GM12878 (cell line): ENCODE measurements at regions not wholly inside any gene's neighbourhood (a gene's known extent, or its start where the extent isn't known, plus 50 kb on each side); places are given as distances from the start of the nearest gene placed in this dataset.
"Not testable (repeated sequence)": the region's sequence is repeated elsewhere in the genome, so short reads cannot be mapped to it uniquely, and the experiment has no call there.

Source experiments
- ATAC-seq: fragments of 200-7000 bp; cut with Tn5 transposase; 3 replicates; pipeline ENCODE4 v1.9.1; 2020; ENCODE audit warnings: mild to moderate bottlenecking, moderate library complexity
- BruUV-seq: library from RNA; stranded (reverse); fragments of 400-500 nt; replicated peaks from 2 replicates; lab custom pipeline; 2021; lab: Mats Ljungman, UMichigan
- CTCF ChIA-PET: fragments of 300-600 bp; sonication (Branson Sonifier 250); formaldehyde crosslinking; extraction: SDS; loops from one replicate; lab custom pipeline; 2021; ENCODE audit warnings: inconsistent platforms; lab: Yijun Ruan, JAX
- POLR2A ChIA-PET: fragments of 350-600 bp; formaldehyde crosslinking; extraction: SDS; loops from one replicate; lab custom pipeline; 2021; ENCODE audit warnings: inconsistent platforms; lab: Charles Lee
- RAD21 ChIA-PET: fragments of 300-600 bp; sonication (Branson Sonifier 250); formaldehyde crosslinking; loops from one replicate; lab custom pipeline; 2023; ENCODE audit warnings: antibody characterized with exemption; ENCODE audit not compliant: unreplicated experiment; lab: Charles Lee
- SMC1A ChIA-PET: fragments of 300-600 bp; sonication (Branson Sonifier 250); formaldehyde crosslinking; loops from one replicate; lab custom pipeline; 2023; ENCODE audit not compliant: unreplicated experiment, uncharacterized antibody; lab: Charles Lee
- DNase-seq: peaks from one replicate; pipeline ENCODE4 v3.0.0-alpha.2; 2011; ENCODE audit warnings: low read depth, low spot score
- FAIRE-seq: peaks from 3 replicates; lab custom pipeline; 2011; peaks lifted over from hg19 to GRCh38; lab: Jason Lieb, UNC
- H2AFZ ChIP-seq: 2 replicates; pipeline ENCODE4 v1.6.0; 2011; ENCODE audit warnings: low read depth, low read length, control low read depth; ENCODE audit not compliant: control insufficient read depth
- H3K27ac ChIP-seq: 2 replicates; pipeline ENCODE4 v1.5.1; 2011; ENCODE audit warnings: control low read depth; ENCODE audit not compliant: control insufficient read depth, insufficient read depth
- H3K27me3 ChIP-seq, 2 experiments: replicated peaks in 1 of 2; 2 replicates each; pipeline versions ENCODE4 v1.6.0 to v1.6.1; 2011; ENCODE audit warnings: low read length in 1 of 2; ENCODE audit not compliant: control insufficient read depth in 2 of 2, insufficient read depth in 2 of 2
- H3K36me3 ChIP-seq, 2 experiments: 2 replicates each; pipeline ENCODE4 v1.5.1; 2011; ENCODE audit warnings: low read length in 1 of 2; ENCODE audit not compliant: control insufficient read depth in 2 of 2, insufficient read depth in 2 of 2
- H3K4me1 ChIP-seq: 2 replicates; pipeline ENCODE4 v1.6.1; 2011; ENCODE audit warnings: mild to moderate bottlenecking, low read length, moderate library complexity, mixed read lengths; ENCODE audit not compliant: control insufficient read depth, insufficient read depth
- H3K4me2 ChIP-seq: 2 replicates; pipeline ENCODE4 v1.6.0; 2011; ENCODE audit warnings: control low read depth; ENCODE audit not compliant: control insufficient read depth, insufficient read depth
- H3K4me3 ChIP-seq: fragments of 200-600 bp; sonication (generic); 2 replicates; pipeline ENCODE4 v1.5.1; 2016
- H3K79me2 ChIP-seq: 2 replicates; pipeline ENCODE4 v1.6.0; 2011; ENCODE audit warnings: low read length; ENCODE audit not compliant: control insufficient read depth, insufficient read depth
- H3K9ac ChIP-seq: 2 replicates; pipeline ENCODE4 v1.8.0; 2011; ENCODE audit warnings: low read length, control low read depth, mixed read lengths; ENCODE audit not compliant: control insufficient read depth, insufficient read depth
- H3K9me3 ChIP-seq: replicated peaks from 3 replicates; pipeline ENCODE4 v1.5.1; 2011; ENCODE audit warnings: mild to moderate bottlenecking, low read length; ENCODE audit not compliant: control insufficient read depth, insufficient read depth
- H4K20me1 ChIP-seq: 2 replicates; pipeline ENCODE4 v1.6.0; 2011; ENCODE audit not compliant: control insufficient read depth, insufficient read depth
- WGBS: methylation state at CpG from one replicate; pipeline ENCODE4 v1.1.6; 2016; ENCODE audit warnings: low lambda C conversion rate; ENCODE audit not compliant: insufficient replicate concordance, insufficient coverage; ENCODE audit errors: missing lambda C conversion rate; 5-methylcytosine and 5-hydroxymethylcytosine counted together
- in situ Hi-C: fragments of 300-500 bp; cut with MboI; formaldehyde crosslinking; loops from 9 replicates; pipeline ENCODE4 v1.14.3; 2018; ENCODE audit warnings: mixed read lengths
- intact Hi-C: fragments of 100-400 bp; cut with micrococcal nuclease; formaldehyde crosslinking; loops from one replicate; pipeline ENCODE4 v1.14.2; 2022; ENCODE audit not compliant: unreplicated experiment

DNA sequence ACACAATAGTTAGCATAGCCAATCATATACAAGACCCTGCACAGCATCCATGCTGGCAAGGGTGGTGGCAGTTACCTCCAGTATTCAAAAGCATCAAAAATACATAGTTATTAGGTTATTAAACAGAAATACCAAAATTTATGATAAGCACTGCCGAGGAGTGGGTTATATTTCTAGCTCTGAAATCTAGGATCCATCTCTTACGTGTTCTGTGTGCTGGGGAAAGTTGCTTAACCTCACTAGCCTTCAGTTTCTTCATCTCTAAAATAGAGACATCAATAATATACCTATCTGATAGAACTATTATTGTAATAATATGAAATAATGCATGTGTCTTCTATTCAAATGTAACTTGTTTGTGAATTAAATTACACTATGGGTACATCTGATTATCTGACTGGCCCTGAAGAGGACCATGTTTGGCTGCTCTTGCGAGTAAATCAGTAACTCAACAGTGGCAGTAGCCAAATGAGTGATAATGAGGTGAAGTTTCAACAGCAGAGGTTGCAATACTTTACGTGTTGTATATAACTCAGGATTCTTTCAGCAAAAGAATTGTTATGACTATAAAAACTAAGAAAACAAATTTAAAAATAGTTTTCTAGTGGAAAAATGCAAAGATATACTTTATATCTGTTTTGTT lies 93.5 kb upstream of the RGPD2 start:
- H3K9me3 ChIP-seq, ATAC-seq, H3K4me1 ChIP-seq, CTCF ChIA-PET, H3K9ac ChIP-seq, SMC1A ChIA-PET, FAIRE-seq, H2AFZ ChIP-seq, DNase-seq, H4K20me1 ChIP-seq, in situ Hi-C loops, intact Hi-C loops, H3K4me3 ChIP-seq, H3K79me2 ChIP-seq, H3K27me3 ChIP-seq, RAD21 ChIA-PET, H3K36me3 ChIP-seq, H3K27ac ChIP-seq, H3K4me2 ChIP-seq, BruUV-seq, POLR2A ChIA-PET: not testable (repeated sequence)
- WGBS: 10% methylated on average over 4 of the region's 4 CpGs

DNA sequence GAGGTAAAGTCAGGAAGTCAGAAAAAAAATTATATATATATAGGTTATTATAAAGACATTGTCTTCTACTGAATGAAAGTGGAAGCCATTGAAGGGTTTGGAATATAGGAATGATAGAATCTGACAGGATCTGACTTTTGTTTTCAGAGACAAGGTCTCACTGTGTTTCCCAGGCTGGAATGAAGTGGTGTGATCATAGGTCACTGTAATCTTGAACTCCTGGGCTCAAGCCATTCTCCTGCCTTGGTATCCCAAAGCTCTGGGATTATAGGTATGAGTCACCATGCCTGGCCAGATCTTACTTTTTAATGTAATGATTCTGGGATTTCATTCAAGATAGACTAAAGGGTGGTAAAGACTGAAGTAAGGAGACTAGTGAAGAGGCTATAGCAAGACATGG lies 91.6 kb upstream of the RGPD2 start:
- DNase-seq, intact Hi-C loops, H2AFZ ChIP-seq, H3K79me2 ChIP-seq, H3K27me3 ChIP-seq, H3K27ac ChIP-seq, in situ Hi-C loops, SMC1A ChIA-PET, H3K36me3 ChIP-seq, H3K4me1 ChIP-seq, H3K9me3 ChIP-seq, BruUV-seq, RAD21 ChIA-PET, ATAC-seq, CTCF ChIA-PET, H3K4me2 ChIP-seq, H3K4me3 ChIP-seq, H3K9ac ChIP-seq, FAIRE-seq, POLR2A ChIA-PET, H4K20me1 ChIP-seq: not testable (repeated sequence)

- RAD21 ChIA-PET, H3K9me3 ChIP-seq, H3K4me3 ChIP-seq, ATAC-seq, H3K27ac ChIP-seq, H3K4me2 ChIP-seq, H3K4me1 ChIP-seq, H3K27me3 ChIP-seq, CTCF ChIA-PET, H3K36me3 ChIP-seq, DNase-seq, SMC1A ChIA-PET, in situ Hi-C loops, BruUV-seq, H4K20me1 ChIP-seq, intact Hi-C loops, FAIRE-seq, H2AFZ ChIP-seq, POLR2A ChIA-PET, H3K79me2 ChIP-seq, H3K9ac ChIP-seq: not testable (repeated sequence)
- WGBS: no CpG with 5 or more reads among the region's 1 CpG
Measured at GRCh38 chr2:87910848-87911247, 85.3 kb upstream of the RGPD2 start.

GRCh38 chr2:87909042-87909441 lies 83.4 kb upstream of the RGPD2 start:
- POLR2A ChIA-PET, intact Hi-C loops, BruUV-seq, SMC1A ChIA-PET, RAD21 ChIA-PET, CTCF ChIA-PET, H3K4me1 ChIP-seq, H3K27ac ChIP-seq, H3K4me2 ChIP-seq, H4K20me1 ChIP-seq, H2AFZ ChIP-seq, H3K9ac ChIP-seq, H3K9me3 ChIP-seq, DNase-seq, H3K27me3 ChIP-seq, H3K4me3 ChIP-seq, in situ Hi-C loops, H3K79me2 ChIP-seq, FAIRE-seq, H3K36me3 ChIP-seq: not testable (repeated sequence)
- 0% methylated on average over 1 of the region's 1 CpG for WGBS
- peak; percentile 31; the same call in 2 of the 3 replicates for ATAC-seq
